Adrenal gland (tissue), 9 donors: ENCODE measurements at regions not wholly inside any gene's neighbourhood (a gene's known extent, or its start where the extent isn't known, plus 50 kb on each side); places are given as distances from the start of the nearest gene placed in this dataset.
A peak's percentile ranks its signal among the peaks of the same experiment; 100 is the strongest.

Experiments
- DNase-seq, 7 donors: peaks; one replicate each; pipeline ENCODE4 v3.0.0-alpha.2; 2019 to 2020
- H3K27ac ChIP-seq, 5 donors: fragments of 200-600 bp; sonication (generic) in 4 of 5; 1 replicate in 3 of 5; 2 replicates in 2 of 5; pipeline versions ENCODE4 v1.5.1 to v1.8.0; 2016 to 2020; ENCODE audit warnings: mild to moderate bottlenecking in 1 of 5
- H3K27me3 ChIP-seq: fragments of 200-600 bp; 2 replicates; pipeline ENCODE4 v1.8.0; 2021
- H3K36me3 ChIP-seq, 2 donors: fragments of 200-600 bp; replicated peaks in 1 of 2; 1 replicate in 1 of 2; 2 replicates in 1 of 2; pipeline versions ENCODE4 v1.5.1 to v1.8.0; 2018 to 2022
- H3K4me1 ChIP-seq, 2 donors: fragments of 200-600 bp; replicated peaks in 1 of 2; 1 replicate in 1 of 2; 2 replicates in 1 of 2; pipeline versions ENCODE4 v1.5.1 to v1.8.0; 2018 to 2021
- H3K4me3 ChIP-seq, 4 donors: fragments of 200-600 bp; sonication (generic) in 3 of 4; one replicate each; pipeline ENCODE4 v1.5.1; 2016 to 2018
- H3K9me3 ChIP-seq, 3 donors: fragments of 200-600 bp; sonication (generic) in 1 of 3; replicated peaks in 1 of 3; 1 replicate in 2 of 3; 2 replicates in 1 of 3; pipeline versions ENCODE4 v1.5.1 to v1.8.0; 2016 to 2021
- CTCF ChIP-seq, 6 experiments: fragments of 450-650 bp in 4 of 6; fragments of 200-600 bp in 2 of 6; sonication (generic) in 1 of 6; IDR thresholded peaks; 1 replicate in 5 of 6; 2 replicates in 1 of 6; pipeline versions ENCODE4 v1.5.1 to v1.8.0; 2016 to 2021; ENCODE audit warnings: antibody characterized with exemption in 6 of 6, mild to moderate bottlenecking in 2 of 6, moderate library complexity in 1 of 6
- POLR2A ChIP-seq, 2 donors: fragments of 450-650 bp; IDR thresholded peaks; one replicate each; pipeline ENCODE4 v1.6.1; 2017; ENCODE audit warnings: antibody characterized with exemption in 2 of 2, mild to moderate bottlenecking in 2 of 2, moderate library complexity in 1 of 2
- WGBS, 4 donors: extraction: QIAGEN DNeasy Blood & Tissue Kit in 2 of 4; methylation state at CpG; one replicate each; pipeline versions ENCODE4 v1.1.5 to v1.1.7; 2013 to 2017; 5-methylcytosine and 5-hydroxymethylcytosine counted together
- intact Hi-C, 2 donors: fragments of 100-400 bp; cut with DNase I; formaldehyde crosslinking; loops; one replicate each; pipeline versions ENCODE4 v1.14.1 to v1.15.0; 2022 to 2023
- donor health status: healthy with polysubstance abuse.
- donor health status: Bipolar disorder and iron deficiency.
- donor health status: DM: yes; HTN: yes; CAD: no.
- donor health status: DM: no; HTN: no; CAD: no.
- donor health status: DM: no; HTN: no; CAD: no.

GRCh38 chr9:13397220-13397619 is 117.7 kb upstream of the MPDZ start:
- Histone ChIP-seq H3K9me3 (no peaks in the 10 kb centered on the region), H3K27me3 (no peaks in the 10 kb centered on the region), H3K27ac (peak overlapping the region in 3 of 5 donors; percentile 16 to 45 (median 19)), H3K4me3 (no peak overlapping the region), H3K4me1 (peaks cover 20 to 25% of the 10 kb centered on the region in 2 donors), H3K36me3 (no peaks in the 10 kb centered on the region)
- WGBS, 4 donors: 21 to 30% (median 28%) methylated on average over 4 of the region's 4 CpGs
- intact Hi-C loops: no loop called here
- TF ChIP-seq POLR2A (IDR thresholded peaks at IDR 0.05) (no peak), CTCF (IDR thresholded peaks at IDR 0.05) (no peak)
- no peak for DNase-seq

GRCh38 chr9:13396418-13396817 is 116.9 kb upstream of the MPDZ start:
- Histone ChIP-seq H3K4me3 (no peak overlapping the region), H3K4me1 (peaks cover 20 to 25% of the 10 kb centered on the region in 2 donors), H3K9me3 (no peaks in the 10 kb centered on the region), H3K27me3 (no peaks in the 10 kb centered on the region), H3K27ac (peak overlapping the region in 2 of 5 donors; percentile 19), H3K36me3 (no peaks in the 10 kb centered on the region)
- DNase-seq: no peak
- intact Hi-C loops: no loop called here
- 91 to 95% (median 91%) methylated on average over 4 of the region's 4 CpGs for WGBS, 4 donors
- TF ChIP-seq POLR2A (IDR thresholded peaks at IDR 0.05) (no peak), CTCF (IDR thresholded peaks at IDR 0.05) (no peak)

GRCh38 chr9:13395156-13395555 is 115.7 kb upstream of the MPDZ start:
- H3K9me3 ChIP-seq: no peaks in the 10 kb centered on the region
- no peaks in the 10 kb centered on the region for H3K27me3 ChIP-seq
- no peak overlapping the region for H3K4me3 ChIP-seq
- intact Hi-C loops: no loop called here
- TF ChIP-seq CTCF (IDR thresholded peaks at IDR 0.05): no peak
- TF ChIP-seq POLR2A (IDR thresholded peaks at IDR 0.05): no peak
- no peaks in the 10 kb centered on the region for H3K36me3 ChIP-seq
- H3K27ac ChIP-seq: no peak overlapping the region
- no peak for DNase-seq
- H3K4me1 ChIP-seq: peaks cover 16 to 22% of the 10 kb centered on the region in 2 donors

GRCh38 chr9:13388157-13388556 is 108.7 kb upstream of the MPDZ start:
- 18 to 39% (median 23%) methylated on average over 1 of the region's 1 CpG for WGBS, 4 donors
- no peaks in the 10 kb centered on the region for H3K36me3 ChIP-seq
- peak; percentile 68 to 89 (median 76) for DNase-seq
- H3K4me1 ChIP-seq: peaks cover 12 to 22% of the 10 kb centered on the region in 2 donors
- H3K4me3 ChIP-seq: no peak overlapping the region
- TF ChIP-seq CTCF (IDR thresholded peaks at IDR 0.05) (no peak), POLR2A (IDR thresholded peaks at IDR 0.05) (no peak)
- intact Hi-C loops: no loop called here
- H3K27ac ChIP-seq: peak overlapping the region; percentile 39 to 77 (median 68)
- H3K27me3 ChIP-seq: no peaks in the 10 kb centered on the region
- no peaks in the 10 kb centered on the region for H3K9me3 ChIP-seq
